GM12872 (cell line): ENCODE measurements at regions not wholly inside any gene's neighbourhood (a gene's known extent, or its start where the extent isn't known, plus 50 kb on each side); places are given as distances from the start of the nearest gene placed in this dataset.

ENCODE experiments used
- TF ChIP-seq, protein P1 (sequence below): IDR thresholded peaks from 3 replicates; pipeline ENCODE4 v1.5.1; 2011; ENCODE audit warnings: low read depth, mild to moderate bottlenecking, low read length, moderate library complexity; ENCODE audit not compliant: insufficient read depth

DNA sequence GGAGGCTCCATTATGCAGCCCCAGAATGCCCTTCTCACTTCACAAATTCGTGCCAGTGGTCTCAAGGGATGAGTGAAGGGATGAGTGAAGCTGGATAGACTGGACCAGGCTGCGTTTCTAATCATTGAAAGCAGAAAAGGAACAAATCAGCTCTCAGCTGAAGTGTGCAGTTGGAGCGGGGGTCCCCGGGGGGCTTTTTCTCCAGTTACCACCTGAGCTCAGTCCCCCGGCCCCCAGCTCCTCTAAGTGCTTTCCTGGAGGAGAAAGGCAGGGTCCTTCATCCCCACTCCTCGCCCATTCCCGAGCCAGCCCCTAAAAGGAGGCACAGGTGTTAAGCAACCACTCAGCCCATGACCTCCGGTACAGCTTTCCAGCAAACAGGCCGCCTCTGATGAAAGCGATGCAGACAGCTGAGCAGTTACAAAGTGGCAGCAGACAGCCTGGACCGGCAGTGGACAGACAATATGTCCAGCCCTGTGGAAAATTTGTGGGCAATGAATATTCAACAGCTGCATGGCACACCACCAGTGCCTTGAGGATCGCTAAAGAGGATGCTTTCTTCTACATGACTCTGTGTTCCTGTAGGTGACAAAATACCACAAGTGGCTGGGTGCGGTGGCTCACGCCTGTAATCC lies 110.7 kb upstream of the UBL3 start:
- TF ChIP-seq, protein P1, sequence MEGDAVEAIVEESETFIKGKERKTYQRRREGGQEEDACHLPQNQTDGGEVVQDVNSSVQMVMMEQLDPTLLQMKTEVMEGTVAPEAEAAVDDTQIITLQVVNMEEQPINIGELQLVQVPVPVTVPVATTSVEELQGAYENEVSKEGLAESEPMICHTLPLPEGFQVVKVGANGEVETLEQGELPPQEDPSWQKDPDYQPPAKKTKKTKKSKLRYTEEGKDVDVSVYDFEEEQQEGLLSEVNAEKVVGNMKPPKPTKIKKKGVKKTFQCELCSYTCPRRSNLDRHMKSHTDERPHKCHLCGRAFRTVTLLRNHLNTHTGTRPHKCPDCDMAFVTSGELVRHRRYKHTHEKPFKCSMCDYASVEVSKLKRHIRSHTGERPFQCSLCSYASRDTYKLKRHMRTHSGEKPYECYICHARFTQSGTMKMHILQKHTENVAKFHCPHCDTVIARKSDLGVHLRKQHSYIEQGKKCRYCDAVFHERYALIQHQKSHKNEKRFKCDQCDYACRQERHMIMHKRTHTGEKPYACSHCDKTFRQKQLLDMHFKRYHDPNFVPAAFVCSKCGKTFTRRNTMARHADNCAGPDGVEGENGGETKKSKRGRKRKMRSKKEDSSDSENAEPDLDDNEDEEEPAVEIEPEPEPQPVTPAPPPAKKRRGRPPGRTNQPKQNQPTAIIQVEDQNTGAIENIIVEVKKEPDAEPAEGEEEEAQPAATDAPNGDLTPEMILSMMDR = no peak

- TF ChIP-seq, protein P1 = no peak
Measured at GRCh38 chr13:29959603-29960002, 109.2 kb upstream of the UBL3 start.

GRCh38 chr13:29959086-29959485 lies 108.7 kb upstream of the UBL3 start:
- TF ChIP-seq, protein P1 = no peak

DNA sequence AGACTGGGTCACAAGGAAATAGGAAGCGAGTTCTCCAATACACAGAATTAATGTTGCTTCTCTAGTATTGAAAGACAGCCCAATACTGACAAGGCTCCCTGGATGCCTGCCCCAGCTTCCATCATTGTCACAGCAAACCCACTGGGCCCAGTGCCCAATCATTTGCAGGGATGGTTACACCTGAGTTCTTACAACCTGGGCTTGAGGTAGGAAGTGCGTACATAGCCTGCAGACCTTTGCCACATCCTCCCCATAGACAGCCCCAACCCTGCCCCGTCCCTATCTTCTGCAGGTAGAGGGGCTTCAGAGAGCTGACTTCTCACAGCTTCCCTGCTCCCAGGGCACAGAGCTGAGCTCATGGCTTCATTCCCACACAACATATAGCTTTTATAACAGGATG lies 108.1 kb upstream of the UBL3 start:
- TF ChIP-seq, protein P1 = no peak

GRCh38 chr13:29957320-29957719 lies 106.9 kb upstream of the UBL3 start:
- TF ChIP-seq, protein P1 = no peak

DNA sequence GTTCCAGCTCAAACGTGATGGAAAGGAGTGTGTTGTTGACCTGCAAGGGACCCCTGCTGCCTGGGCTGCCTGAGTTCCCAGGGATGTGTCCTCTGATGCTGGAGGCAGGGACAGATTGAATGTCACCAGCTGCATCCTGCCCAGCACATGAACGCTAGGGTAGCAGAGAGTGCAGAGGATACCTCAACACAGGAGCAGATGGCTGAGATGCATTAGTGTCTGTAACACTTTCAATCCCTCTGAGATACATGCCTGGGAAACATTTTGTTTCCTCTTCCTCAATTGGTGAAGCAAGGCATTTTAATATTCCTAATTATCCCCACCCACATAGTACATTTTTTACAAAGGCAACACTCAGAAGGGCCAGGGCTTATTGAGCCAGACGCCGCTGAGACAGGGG lies 106.4 kb upstream of the UBL3 start:
- TF ChIP-seq, protein P1 = no peak

GRCh38 chr13:29955137-29955650 lies 104.8 kb upstream of the UBL3 start:
- TF ChIP-seq, protein P1 = no peak
